CD4-positive, alpha-beta memory T cell (primary cell): ENCODE measurements at regions not wholly inside any gene's neighbourhood (a gene's known extent, or its start where the extent isn't known, plus 50 kb on each side); places are given as distances from the start of the nearest gene placed in this dataset.

ENCODE experiments used
- CTCF ChIA-PET: fragments of 350-600 bp; sonication (Branson Sonifier 250); formaldehyde crosslinking; loops from one replicate; lab custom pipeline; 2021; ENCODE audit warnings: inconsistent platforms; ENCODE audit not compliant: partially characterized antibody; lab: Charles Lee
- POLR2A ChIA-PET: fragments of 350-600 bp; sonication (Branson Sonifier 250); formaldehyde crosslinking; loops from one replicate; lab custom pipeline; 2021; ENCODE audit not compliant: partially characterized antibody; lab: Charles Lee
- DNase-seq, 5 donors: peaks; one replicate each; pipeline versions ENCODE4 v3.0.0 to v3.0.0-alpha.2; 2020 to 2022; ENCODE audit warnings: mixed read lengths in 1 of 5
- H3K27ac ChIP-seq: one replicate; pipeline ENCODE4 v1.7.0; 2013; ENCODE audit warnings: low read depth, low read length
- H3K27me3 ChIP-seq: 2 replicates; pipeline ENCODE4 v1.7.0; 2013; ENCODE audit warnings: mild to moderate bottlenecking, low read length, moderate library complexity; ENCODE audit not compliant: insufficient read depth
- H3K36me3 ChIP-seq: 2 replicates; pipeline ENCODE4 v1.7.0; 2013; ENCODE audit warnings: mild to moderate bottlenecking, low read length, moderate library complexity; ENCODE audit not compliant: insufficient read depth
- H3K4me1 ChIP-seq: 2 replicates; pipeline ENCODE4 v1.7.0; 2013; ENCODE audit warnings: mild to moderate bottlenecking, low read length, moderate library complexity; ENCODE audit not compliant: insufficient read depth
- H3K4me3 ChIP-seq, 2 donors: one replicate each; pipeline ENCODE4 v1.7.0; 2013; ENCODE audit warnings: low read length in 2 of 2, mild to moderate bottlenecking in 1 of 2
- H3K9me3 ChIP-seq, 2 donors: one replicate each; pipeline ENCODE4 v1.7.0; 2013; ENCODE audit warnings: low read length in 2 of 2, control low read depth in 1 of 2; ENCODE audit not compliant: control insufficient read depth in 1 of 2
- H3K27ac Mint-ChIP-seq, 7 donors: one replicate each; pipeline ENCODE4 v1.8.0; 2020 to 2021; ENCODE audit warnings: mixed read lengths in 7 of 7, mild to moderate bottlenecking in 6 of 7, inconsistent platforms in 3 of 7, moderate library complexity in 3 of 7
- H3K27me3 Mint-ChIP-seq, 2 donors: one replicate each; pipeline ENCODE4 v1.8.0; 2020 to 2021; ENCODE audit warnings: mixed read lengths in 2 of 2
- H3K36me3 Mint-ChIP-seq, 2 donors: one replicate each; pipeline ENCODE4 v1.8.0; 2020 to 2021; ENCODE audit warnings: mixed read lengths in 2 of 2, inconsistent platforms in 1 of 2, mild to moderate bottlenecking in 1 of 2
- H3K4me1 Mint-ChIP-seq, 4 donors: one replicate each; pipeline ENCODE4 v1.8.0; 2020 to 2021; ENCODE audit warnings: mixed read lengths in 4 of 4, mild to moderate bottlenecking in 1 of 4
- H3K4me3 Mint-ChIP-seq, 8 donors: one replicate each; pipeline ENCODE4 v1.8.0; 2020 to 2021; ENCODE audit warnings: mixed read lengths in 8 of 8, mild to moderate bottlenecking in 7 of 8, moderate library complexity in 6 of 8, inconsistent platforms in 3 of 8
- H3K9me3 Mint-ChIP-seq, 8 donors: one replicate each; pipeline ENCODE4 v1.8.0; 2020 to 2021; ENCODE audit warnings: mixed read lengths in 8 of 8, mild to moderate bottlenecking in 5 of 8, inconsistent platforms in 3 of 8, moderate library complexity in 1 of 8
- intact Hi-C: fragments of 100-400 bp; cut with micrococcal nuclease; formaldehyde crosslinking; loops from one replicate; pipeline ENCODE4 v1.15.1; 2023

DNA sequence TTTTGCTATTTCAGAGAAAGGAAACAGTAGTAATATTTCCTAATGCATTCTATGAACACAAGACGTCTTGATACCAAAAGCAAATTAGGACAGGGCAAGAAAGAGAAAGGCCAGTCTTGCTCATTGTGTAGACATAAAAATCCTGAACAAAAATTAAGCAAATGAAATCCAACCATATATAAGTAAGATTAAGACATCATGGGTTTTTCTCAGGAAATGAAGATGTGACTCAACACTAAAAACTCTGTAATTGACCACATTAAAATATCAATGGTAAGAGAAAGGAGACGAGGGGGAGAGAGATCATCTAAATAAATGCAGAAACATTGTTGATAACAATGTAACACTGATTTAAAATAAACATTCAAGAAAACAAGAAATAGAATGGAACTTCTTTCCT is 205.4 kb downstream of the SOD2 start:
- CTCF ChIA-PET = interaction anchor here (1.3 kb wide), 1 partner anchor 21 kb away, joined by 3 read pairs; no protein-coding TSS in a partner anchor
- intact Hi-C loops = no loop called here
- Mint-ChIP-seq H3K9me3 (no peaks in the 10 kb centered on the region), H3K4me3 (no peak overlapping the region), H3K27me3 (peaks cover 8 to 11% of the 10 kb centered on the region in 2 donors), H3K27ac (no peak overlapping the region), H3K36me3 (no peaks in the 10 kb centered on the region), H3K4me1 (no peaks in the 10 kb centered on the region)
- no peaks in the 10 kb centered on the region for H3K9me3 ChIP-seq
- peaks cover 3% of the 10 kb centered on the region for H3K27me3 ChIP-seq
- H3K36me3 ChIP-seq = no peaks in the 10 kb centered on the region
- DNase-seq = no peak
- POLR2A ChIA-PET = no interaction called here
- H3K4me3 ChIP-seq = no peak overlapping the region
- no peak overlapping the region for H3K27ac ChIP-seq
- H3K4me1 ChIP-seq = no peaks in the 10 kb centered on the region

DNA sequence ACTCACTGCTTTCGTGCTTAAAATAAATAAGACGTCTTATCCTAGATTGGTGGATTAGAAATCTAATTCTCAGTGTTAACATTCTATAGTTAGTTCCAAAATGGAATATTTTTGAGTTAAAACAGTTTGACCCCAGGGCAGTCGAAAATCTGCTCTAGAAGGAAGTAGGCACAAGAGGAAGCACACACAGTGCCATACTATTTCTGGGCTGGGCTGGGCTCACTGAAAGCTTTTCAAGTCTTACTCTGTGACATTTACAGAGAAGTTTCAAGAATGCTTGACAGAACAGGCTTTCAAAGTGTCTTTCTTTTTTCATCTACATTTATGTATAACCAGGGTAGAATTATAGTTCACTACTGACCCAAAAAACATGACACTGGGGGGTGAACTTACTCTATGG is 209.8 kb downstream of the SOD2 start:
- intact Hi-C loops = no loop called here
- DNase-seq = no peak
- Mint-ChIP-seq H3K4me1 (no peaks in the 10 kb centered on the region), H3K4me3 (no peak overlapping the region), H3K9me3 (peaks cover 0 to 2% (median 0%) of the 10 kb centered on the region in 8 donors), H3K27me3 (peaks cover 17 to 20% of the 10 kb centered on the region in 2 donors), H3K36me3 (no peaks in the 10 kb centered on the region), H3K27ac (no peak overlapping the region)
- H3K27me3 ChIP-seq = peaks cover 3% of the 10 kb centered on the region
- POLR2A ChIA-PET = no interaction called here
- no peak overlapping the region for H3K27ac ChIP-seq
- no peaks in the 10 kb centered on the region for H3K9me3 ChIP-seq
- H3K36me3 ChIP-seq = no peaks in the 10 kb centered on the region
- H3K4me3 ChIP-seq = no peak overlapping the region
- CTCF ChIA-PET = no interaction called here
- H3K4me1 ChIP-seq = no peaks in the 10 kb centered on the region

GRCh38 chr6:159481897-159482296 is 211.1 kb downstream of the SOD2 start:
- Histone ChIP-seq H3K36me3 (no peaks in the 10 kb centered on the region), H3K4me1 (no peaks in the 10 kb centered on the region), H3K9me3 (no peaks in the 10 kb centered on the region), H3K27me3 (peaks cover 3% of the 10 kb centered on the region), H3K4me3 (no peak overlapping the region), H3K27ac (no peak overlapping the region)
- no peak for DNase-seq
- Mint-ChIP-seq H3K4me3 (no peak overlapping the region), H3K27ac (no peak overlapping the region), H3K27me3 (peaks cover 17 to 20% of the 10 kb centered on the region in 2 donors), H3K36me3 (no peaks in the 10 kb centered on the region), H3K4me1 (no peaks in the 10 kb centered on the region), H3K9me3 (peaks cover 0 to 2% (median 0%) of the 10 kb centered on the region in 8 donors)
- ChIA-PET CTCF (no interaction called here), POLR2A (no interaction called here)
- intact Hi-C loops = no loop called here

DNA sequence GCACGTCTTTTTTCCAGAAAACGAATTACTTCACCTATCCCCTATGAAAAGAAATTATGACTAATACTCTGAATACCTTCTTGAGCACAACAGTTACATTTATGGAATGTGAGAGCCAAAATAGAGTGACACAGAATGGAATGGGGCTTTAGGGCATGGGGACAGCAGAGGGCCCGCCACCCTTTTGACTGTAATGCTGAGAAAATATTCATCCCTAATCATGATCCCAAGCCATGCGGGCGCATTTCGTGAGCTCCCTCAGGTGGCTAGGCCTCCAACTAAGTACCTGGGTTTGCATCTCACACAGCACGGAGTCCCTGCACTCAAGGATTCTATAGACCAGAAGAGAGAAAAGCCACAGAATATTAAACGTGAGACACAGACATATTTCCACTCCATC is 212.6 kb downstream of the SOD2 start:
- POLR2A ChIA-PET = no interaction called here
- Mint-ChIP-seq H3K27ac (no peak overlapping the region), H3K4me3 (no peak overlapping the region), H3K27me3 (peaks cover 18 to 20% of the 10 kb centered on the region in 2 donors), H3K4me1 (no peaks in the 10 kb centered on the region), H3K36me3 (no peaks in the 10 kb centered on the region), H3K9me3 (peaks cover 0 to 2% (median 0%) of the 10 kb centered on the region in 8 donors)
- H3K4me1 ChIP-seq = no peaks in the 10 kb centered on the region
- intact Hi-C loops = no loop called here
- CTCF ChIA-PET = no interaction called here
- DNase-seq = no peak
- H3K4me3 ChIP-seq = no peak overlapping the region
- H3K36me3 ChIP-seq = no peaks in the 10 kb centered on the region
- H3K27ac ChIP-seq = no peak overlapping the region
- no peaks in the 10 kb centered on the region for H3K9me3 ChIP-seq
- peaks cover 3% of the 10 kb centered on the region for H3K27me3 ChIP-seq

DNA sequence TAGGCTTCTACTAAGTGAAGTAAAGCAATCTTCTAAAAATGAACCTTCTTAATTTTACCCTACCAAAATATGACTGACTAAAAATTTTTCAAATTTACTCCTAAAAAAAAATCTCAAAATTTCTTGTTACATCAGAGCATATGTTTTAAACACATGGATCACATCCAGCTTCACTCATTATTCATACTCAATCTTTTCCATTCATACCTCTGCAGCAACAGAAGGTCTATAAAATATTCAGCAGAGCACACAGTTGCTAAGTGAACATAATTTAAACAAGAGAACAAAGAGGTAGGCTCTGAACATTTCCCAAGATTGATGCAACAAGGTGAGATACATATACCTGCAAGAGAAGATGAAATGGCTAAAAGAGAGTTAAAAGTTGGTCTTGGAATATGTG is 213.9 kb downstream of the SOD2 start:
- no peak overlapping the region for H3K27ac Mint-ChIP-seq
- Histone ChIP-seq H3K9me3 (no peaks in the 10 kb centered on the region), H3K27me3 (peaks cover 3% of the 10 kb centered on the region), H3K27ac (no peak overlapping the region), H3K4me3 (no peak overlapping the region), H3K36me3 (no peaks in the 10 kb centered on the region), H3K4me1 (no peaks in the 10 kb centered on the region)
- no peak for DNase-seq
- H3K9me3 Mint-ChIP-seq = peaks cover 0 to 2% (median 0%) of the 10 kb centered on the region in 8 donors
- H3K27me3 Mint-ChIP-seq = peaks cover 17 to 20% of the 10 kb centered on the region in 2 donors
- H3K4me1 Mint-ChIP-seq = no peaks in the 10 kb centered on the region
- ChIA-PET CTCF (no interaction called here), POLR2A (no interaction called here)
- H3K4me3 Mint-ChIP-seq = no peak overlapping the region
- intact Hi-C loops = no loop called here
- H3K36me3 Mint-ChIP-seq = no peaks in the 10 kb centered on the region

- POLR2A ChIA-PET = no interaction called here
- Mint-ChIP-seq H3K4me1 (no peaks in the 10 kb centered on the region), H3K27ac (no peak overlapping the region), H3K27me3 (peaks cover 2 to 8% of the 10 kb centered on the region in 2 donors), H3K4me3 (no peak overlapping the region), H3K36me3 (no peaks in the 10 kb centered on the region), H3K9me3 (peaks cover 0 to 6% (median 0%) of the 10 kb centered on the region in 8 donors)
- no peak overlapping the region for H3K27ac ChIP-seq
- intact Hi-C loops = no loop called here
- DNase-seq = no peak
- no peaks in the 10 kb centered on the region for H3K27me3 ChIP-seq
- no peaks in the 10 kb centered on the region for H3K36me3 ChIP-seq
- H3K4me3 ChIP-seq = no peak overlapping the region
- CTCF ChIA-PET = interaction anchor here (1.4 kb wide), 1 partner anchor 10 kb away, joined by 4 read pairs; no protein-coding TSS in a partner anchor
- H3K9me3 ChIP-seq = no peaks in the 10 kb centered on the region
- no peaks in the 10 kb centered on the region for H3K4me1 ChIP-seq
Observed at GRCh38 chr6:159473475-159474263, 219.4 kb downstream of the SOD2 start.

GRCh38 chr6:159470397-159470796 is 222.6 kb downstream of the SOD2 start:
- ChIA-PET CTCF (no interaction called here), POLR2A (no interaction called here)
- no peaks in the 10 kb centered on the region for H3K4me1 ChIP-seq
- no peak overlapping the region for H3K27ac ChIP-seq
- no peak overlapping the region for H3K4me3 ChIP-seq
- peaks cover 5 to 9% of the 10 kb centered on the region in 2 donors for H3K27me3 Mint-ChIP-seq
- H3K9me3 Mint-ChIP-seq = peaks cover 0 to 5% (median 0%) of the 10 kb centered on the region in 8 donors
- DNase-seq = no peak
- no peaks in the 10 kb centered on the region for H3K9me3 ChIP-seq
- H3K36me3 ChIP-seq = no peaks in the 10 kb centered on the region
- no peaks in the 10 kb centered on the region for H3K36me3 Mint-ChIP-seq
- H3K4me1 Mint-ChIP-seq = no peaks in the 10 kb centered on the region
- intact Hi-C loops = no loop called here
- H3K27me3 ChIP-seq = peaks cover 3% of the 10 kb centered on the region
- no peak overlapping the region for H3K27ac Mint-ChIP-seq
- H3K4me3 Mint-ChIP-seq = no peak overlapping the region
